HEK293T (cell line): ENCODE measurements at regions not wholly inside any gene's neighbourhood (a gene's known extent, or its start where the extent isn't known, plus 50 kb on each side); places are given as distances from the start of the nearest gene placed in this dataset.

ENCODE experiments used
- ARNT ChIP-seq: fragments of 450-650 bp; IDR thresholded peaks from 2 replicates; pipeline ENCODE4 v1.6.1; 2017; ENCODE audit warnings: mild to moderate bottlenecking
- ELF4 ChIP-seq: fragments of 450-650 bp; IDR thresholded peaks from 2 replicates; pipeline ENCODE4 v1.6.1; 2017; ENCODE audit warnings: antibody characterized with exemption
- FOXK2 ChIP-seq: fragments of 450-650 bp; IDR thresholded peaks from 2 replicates; pipeline ENCODE4 v1.6.1; 2016; ENCODE audit warnings: mild to moderate bottlenecking
- FOXM1 ChIP-seq: fragments of 450-650 bp; IDR thresholded peaks from 2 replicates; pipeline ENCODE4 v1.6.1; 2017; ENCODE audit warnings: mild to moderate bottlenecking, borderline replicate concordance
- SP1 ChIP-seq: fragments of 450-650 bp; IDR thresholded peaks from 2 replicates; pipeline ENCODE4 v1.6.1; 2017
- SUZ12 ChIP-seq: fragments of 450-650 bp; IDR thresholded peaks from 2 replicates; pipeline ENCODE4 v1.6.1; 2016; ENCODE audit warnings: mild to moderate bottlenecking
- TARDBP ChIP-seq: fragments of 450-650 bp; IDR thresholded peaks from 2 replicates; pipeline ENCODE4 v1.6.1; 2016

GRCh38 chr14:89620436-89620835, 203.4 kb upstream of the FOXN3 start:
- TF ChIP-seq SUZ12 (no peak), FOXM1 (no peak), FOXK2 (no peak), SP1 (no peak), TARDBP (no peak), ARNT (no peak), ELF4 (no peak)
